Common myeloid progenitor, CD34-positive (primary cell): ENCODE measurements at regions not wholly inside any gene's neighbourhood (a gene's known extent, or its start where the extent isn't known, plus 50 kb on each side); places are given as distances from the start of the nearest gene placed in this dataset.
"Not testable (repeated sequence)": the region's sequence is repeated elsewhere in the genome, so short reads cannot be mapped to it uniquely, and the experiment has no call there.

Experiments used
- CTCF ChIA-PET: fragments of 350-600 bp; sonication (Branson Sonifier 250); formaldehyde crosslinking; loops from one replicate; lab custom pipeline; 2021; ENCODE audit warnings: antibody characterized with exemption; lab: Charles Lee
- POLR2A ChIA-PET: fragments of 350-600 bp; sonication (Branson Sonifier 250); formaldehyde crosslinking; loops from one replicate; lab custom pipeline; 2021; ENCODE audit warnings: antibody characterized with exemption; lab: Charles Lee
- DNase-seq, 3 donors: peaks; one replicate each; pipeline versions ENCODE4 v3.0.0 to v3.0.0-alpha.2; 2013
- H3K27ac ChIP-seq, 2 experiments: 1 replicate in 1 of 2; 2 replicates in 1 of 2; pipeline ENCODE4 v1.7.0; 2013; ENCODE audit warnings: inconsistent platforms in 2 of 2, low read length in 2 of 2, mild to moderate bottlenecking in 2 of 2, low read depth in 1 of 2, moderate library complexity in 1 of 2; ENCODE audit not compliant: severe bottlenecking in 2 of 2, insufficient read depth in 1 of 2, poor library complexity in 1 of 2
- H3K27me3 ChIP-seq, 5 experiments: replicated peaks in 2 of 5; 1 replicate in 3 of 5; 2 replicates in 2 of 5; pipeline versions ENCODE4 v1.6.1 to v1.7.0; 2013; ENCODE audit warnings: low read length in 4 of 5, mild to moderate bottlenecking in 2 of 5, moderate library complexity in 2 of 5, inconsistent platforms in 1 of 5; ENCODE audit not compliant: insufficient read depth in 5 of 5, control insufficient read depth in 4 of 5
- H3K36me3 ChIP-seq, 4 experiments: 1 replicate in 2 of 4; 2 replicates in 2 of 4; pipeline versions ENCODE4 v1.6.1 to v1.7.0; 2013; ENCODE audit warnings: low read length in 3 of 4, control low read depth in 1 of 4, mild to moderate bottlenecking in 1 of 4; ENCODE audit not compliant: control insufficient read depth in 4 of 4, insufficient read depth in 4 of 4
- H3K4me1 ChIP-seq, 4 experiments: 1 replicate in 3 of 4; 2 replicates in 1 of 4; pipeline versions ENCODE4 v1.6.1 to v1.7.1; 2013; ENCODE audit warnings: low read length in 3 of 4, mild to moderate bottlenecking in 3 of 4, control low read depth in 1 of 4, inconsistent platforms in 1 of 4, moderate library complexity in 1 of 4; ENCODE audit not compliant: control insufficient read depth in 4 of 4, insufficient read depth in 4 of 4; ENCODE audit errors: control extremely low read depth in 1 of 4
- H3K4me3 ChIP-seq, 7 experiments: 1 replicate in 4 of 7; 2 replicates in 3 of 7; pipeline versions ENCODE4 v1.5.1 to v1.7.0; 2013; ENCODE audit warnings: mild to moderate bottlenecking in 7 of 7, low read length in 6 of 7, moderate library complexity in 6 of 7, inconsistent platforms in 2 of 7, low read depth in 2 of 7, control low read depth in 1 of 7; ENCODE audit not compliant: insufficient read depth in 4 of 7, control insufficient read depth in 1 of 7; ENCODE audit errors: extremely low read depth in 1 of 7
- H3K9me3 ChIP-seq, 5 experiments: 1 replicate in 4 of 5; 2 replicates in 1 of 5; pipeline versions ENCODE4 v1.6.1 to v1.7.1; 2013; ENCODE audit warnings: low read length in 4 of 5, mild to moderate bottlenecking in 2 of 5, inconsistent platforms in 1 of 5, low read depth in 1 of 5, moderate library complexity in 1 of 5; ENCODE audit not compliant: control insufficient read depth in 4 of 5, insufficient read depth in 2 of 5; ENCODE audit errors: control extremely low read depth in 1 of 5
- WGBS: methylation state at CpG from one replicate; pipeline ENCODE4 v1.1.5; 2013; ENCODE audit not compliant: insufficient coverage; 5-methylcytosine and 5-hydroxymethylcytosine counted together

DNA sequence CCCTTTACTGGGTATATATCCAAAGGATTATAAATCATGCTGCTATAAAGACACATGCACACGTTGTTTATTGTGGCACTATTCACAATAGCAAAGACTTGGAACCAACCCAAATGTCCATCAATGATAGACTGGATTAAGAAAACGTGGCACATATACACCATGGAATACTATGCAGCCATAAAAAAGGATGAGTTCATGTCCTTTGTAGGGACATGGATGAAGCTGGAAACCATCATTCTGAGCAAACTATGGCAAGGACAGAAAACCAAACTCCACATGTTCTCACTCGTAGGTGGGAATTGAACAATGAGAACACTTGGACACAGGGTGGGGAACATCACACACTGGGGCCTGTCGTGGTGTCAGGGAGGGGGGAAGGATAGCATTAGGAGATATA is 59.2 kb downstream of the CXorf49B start:
- H3K4me3 ChIP-seq, H3K36me3 ChIP-seq, CTCF ChIA-PET, H3K27me3 ChIP-seq, DNase-seq, H3K4me1 ChIP-seq, POLR2A ChIA-PET, H3K9me3 ChIP-seq, H3K27ac ChIP-seq: not testable (repeated sequence)
- WGBS, result no CpG with 5 or more reads among the region's 4 CpGs

DNA sequence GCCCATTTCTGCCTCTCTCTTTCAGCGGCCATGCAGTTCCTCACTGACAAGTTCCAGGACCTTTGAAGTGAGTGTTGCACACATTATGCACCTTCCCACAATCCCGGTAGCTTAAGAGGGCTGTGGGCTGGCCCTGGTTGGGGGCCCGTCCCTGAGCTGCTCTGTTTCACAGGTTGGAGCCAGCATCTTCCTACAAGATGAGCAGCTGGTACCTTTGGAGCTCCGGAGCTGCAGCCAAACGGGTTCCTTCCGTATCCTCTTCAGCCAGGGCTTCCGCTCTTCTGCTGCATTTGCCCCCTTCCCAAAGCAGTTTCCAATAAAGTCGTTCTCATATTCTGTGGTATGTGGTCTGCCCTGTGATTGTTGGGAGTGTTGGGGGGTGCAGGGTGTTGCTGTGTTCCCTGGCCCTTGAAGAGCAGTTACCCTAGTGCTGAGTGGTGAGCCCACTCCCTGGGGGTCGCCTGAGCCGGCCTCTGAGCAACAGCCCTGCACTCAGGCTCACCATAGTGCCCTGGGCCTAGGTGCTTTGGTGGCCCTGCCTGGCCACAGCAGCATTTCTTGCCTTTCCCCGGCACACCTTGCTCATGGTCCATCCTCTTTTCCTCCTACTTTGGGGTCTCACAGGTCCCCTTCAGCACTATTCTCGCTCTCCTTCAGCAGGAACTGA is 60.4 kb downstream of the CXorf49B start:
- no peaks in the 10 kb centered on the region for H3K27me3 ChIP-seq
- WGBS, result 83% methylated on average over 8 of the region's 12 CpGs
- H3K36me3 ChIP-seq, result no peaks in the 10 kb centered on the region
- no peaks in the 10 kb centered on the region for H3K9me3 ChIP-seq
- DNase-seq, result no peak
- no peak overlapping the region for H3K27ac ChIP-seq
- ChIA-PET CTCF (no interaction called here), POLR2A (no interaction called here)
- no peak overlapping the region for H3K4me3 ChIP-seq
- no peaks in the 10 kb centered on the region for H3K4me1 ChIP-seq

DNA sequence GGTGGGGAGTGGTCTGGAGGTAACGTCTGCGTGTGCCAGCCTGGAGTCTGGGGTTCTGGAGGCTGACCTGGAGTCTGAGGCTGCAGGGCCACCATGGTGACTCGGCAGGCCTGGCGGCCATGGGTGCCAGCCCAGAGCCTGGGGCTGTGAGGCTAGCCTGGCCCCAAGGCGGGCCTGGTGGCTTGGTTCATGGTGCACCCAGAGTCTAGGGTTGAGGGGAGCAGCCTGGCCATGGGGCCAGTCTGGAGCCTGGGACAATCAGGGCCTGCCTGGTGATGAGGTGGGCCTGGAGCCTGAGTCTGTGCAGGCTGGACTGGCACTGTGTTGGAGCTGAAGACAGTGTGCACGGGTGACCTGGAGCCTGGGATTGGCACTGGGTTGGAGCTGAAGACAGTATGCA is 64.9 kb downstream of the CXorf49B start:
- H3K36me3 ChIP-seq, result no peaks in the 10 kb centered on the region
- WGBS, result 88% methylated on average over 3 of the region's 6 CpGs
- no peak for DNase-seq
- ChIA-PET CTCF (no interaction called here), POLR2A (no interaction called here)
- H3K4me1 ChIP-seq, result no peaks in the 10 kb centered on the region
- H3K4me3 ChIP-seq, result no peak overlapping the region
- H3K27ac ChIP-seq, result no peak overlapping the region
- peaks cover 0 to 4% (median 0%) of the 10 kb centered on the region in 5 experiments for H3K9me3 ChIP-seq
- no peaks in the 10 kb centered on the region for H3K27me3 ChIP-seq

DNA sequence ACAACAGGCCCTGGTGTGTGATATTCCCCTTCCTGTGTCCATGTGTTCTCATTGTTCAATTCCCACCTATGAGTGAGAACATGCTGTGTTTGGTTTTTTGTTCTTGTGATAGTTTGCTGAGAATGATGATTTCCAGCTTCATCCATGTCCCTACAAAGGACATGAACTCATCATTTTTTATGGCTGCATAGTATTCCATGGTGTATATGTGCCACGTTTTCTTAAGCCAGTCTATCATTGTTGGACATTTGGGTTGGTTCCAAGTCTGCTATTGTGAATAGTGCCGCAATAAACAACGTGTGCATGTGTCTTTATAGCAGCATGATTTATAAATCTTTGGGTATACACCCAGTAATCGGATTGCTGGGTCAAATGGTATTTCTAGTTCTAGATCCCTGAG is 72.6 kb upstream of the NHSL2 start:
- H3K4me3 ChIP-seq, POLR2A ChIA-PET, H3K27me3 ChIP-seq, CTCF ChIA-PET, H3K4me1 ChIP-seq, H3K27ac ChIP-seq, H3K9me3 ChIP-seq, DNase-seq, H3K36me3 ChIP-seq: not testable (repeated sequence)
- 61% methylated on average over 2 of the region's 4 CpGs for WGBS

DNA sequence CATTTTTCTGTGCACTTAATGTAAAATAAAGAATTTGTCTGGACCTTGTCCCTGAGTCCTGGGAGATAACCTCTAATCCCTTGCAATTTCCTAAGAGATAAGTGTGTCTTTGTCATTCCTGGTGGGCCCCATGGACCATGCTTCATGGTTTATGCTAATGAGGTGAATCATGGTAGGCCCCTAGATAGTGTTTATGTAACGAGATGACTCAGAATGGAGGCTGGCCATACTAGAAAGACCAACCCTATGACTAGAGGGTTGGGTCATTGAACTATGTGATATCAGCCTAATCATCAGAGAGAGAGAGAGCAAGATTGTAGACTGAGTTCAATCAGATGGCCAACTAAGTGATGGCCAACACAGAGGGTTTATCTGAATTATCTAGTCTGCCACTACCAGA is 64.2 kb upstream of the NHSL2 start:
- ChIA-PET POLR2A (no interaction called here), CTCF (interaction anchor here (1.0 kb wide), 1 partner anchor 13 kb away, joined by 3 read pairs; no protein-coding TSS in a partner anchor)
- H3K27ac ChIP-seq, result no peak overlapping the region
- no peaks in the 10 kb centered on the region for H3K4me1 ChIP-seq
- H3K9me3 ChIP-seq, result peaks cover 0 to 1% (median 0%) of the 10 kb centered on the region in 5 experiments
- no peaks in the 10 kb centered on the region for H3K36me3 ChIP-seq
- no peak for DNase-seq
- 63% methylated on average over 1 of the region's 1 CpG for WGBS
- H3K4me3 ChIP-seq, result no peak overlapping the region
- H3K27me3 ChIP-seq, result peaks cover 0 to 3% (median 0%) of the 10 kb centered on the region in 5 experiments

DNA sequence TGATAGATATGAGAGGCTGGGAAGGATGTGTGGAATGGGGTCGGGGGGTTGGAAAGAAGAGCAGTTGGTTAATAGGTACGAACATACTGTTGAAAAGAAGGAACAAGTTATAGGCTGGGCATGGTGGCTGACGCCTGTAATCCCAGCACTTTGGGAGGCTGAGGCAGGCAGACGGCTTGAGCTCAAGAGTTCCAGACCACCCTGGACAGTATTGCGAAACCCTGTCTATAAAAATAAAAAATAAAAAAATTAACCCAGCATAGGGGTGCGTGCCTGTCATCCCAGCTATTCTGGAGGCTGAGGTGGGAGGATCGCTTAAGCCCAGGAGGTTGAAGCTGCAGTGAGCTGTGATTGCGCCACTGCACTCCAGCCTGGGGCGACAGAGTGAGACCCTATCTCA is 58.5 kb upstream of the NHSL2 start:
- 84% methylated on average over 5 of the region's 9 CpGs for WGBS
- H3K27ac ChIP-seq, result no peak overlapping the region
- no peak overlapping the region for H3K4me3 ChIP-seq
- ChIA-PET CTCF (no interaction called here), POLR2A (no interaction called here)
- H3K4me1 ChIP-seq, result no peaks in the 10 kb centered on the region
- DNase-seq, result no peak
- H3K27me3 ChIP-seq, result peaks cover 0 to 8% (median 0%) of the 10 kb centered on the region in 5 experiments
- H3K9me3 ChIP-seq, result no peaks in the 10 kb centered on the region
- no peaks in the 10 kb centered on the region for H3K36me3 ChIP-seq

DNA sequence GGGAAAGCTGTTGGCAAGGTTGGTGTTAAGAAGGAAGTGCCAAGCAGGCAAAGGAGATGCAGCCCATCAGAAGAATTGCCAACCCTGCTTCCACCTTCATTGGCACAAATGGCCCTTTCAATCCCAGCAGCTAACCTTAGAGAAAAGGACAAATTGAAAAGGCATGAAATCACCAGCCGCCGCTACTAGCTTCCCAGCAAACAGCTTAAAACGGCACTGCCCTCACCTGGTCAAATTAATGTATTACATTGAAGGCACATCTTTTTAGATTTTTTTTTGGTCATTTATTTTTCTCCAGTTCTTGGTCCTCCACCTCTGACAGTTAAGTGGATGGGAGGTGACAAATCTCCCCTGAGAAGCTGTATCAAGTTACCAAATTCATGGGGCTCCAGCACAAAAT is 51.0 kb upstream of the NHSL2 start:
- peaks cover 0 to 5% (median 2%) of the 10 kb centered on the region in 5 experiments for H3K27me3 ChIP-seq
- peaks cover 0 to 3% (median under 1%) of the 10 kb centered on the region in 4 experiments for H3K4me1 ChIP-seq
- 0% methylated on average over 1 of the region's 3 CpGs for WGBS
- peak; percentile 25 to 59 (median 56) for DNase-seq
- no peaks in the 10 kb centered on the region for H3K9me3 ChIP-seq
- no peak overlapping the region for H3K27ac ChIP-seq
- CTCF ChIA-PET, result interaction anchor here (1.0 to 1.4 kb wide), 2 partner anchors 14 to 190 kb away, joined by 3 to 4 read pairs; no protein-coding TSS in a partner anchor
- H3K36me3 ChIP-seq, result no peaks in the 10 kb centered on the region
- peak overlapping the region in 1 of 7 experiments; percentile 5 for H3K4me3 ChIP-seq
- POLR2A ChIA-PET, result no interaction called here
